Liver (tissue), 8 donors: ENCODE measurements at regions not wholly inside any gene's neighbourhood (a gene's known extent, or its start where the extent isn't known, plus 50 kb on each side); places are given as distances from the start of the nearest gene placed in this dataset.

Source experiments
- DNase-seq: peaks from one replicate; pipeline ENCODE4 v3.0.0-alpha.2; 2017; ENCODE audit warnings: low spot score
- H3K27ac ChIP-seq, 2 donors: one replicate each; pipeline ENCODE4 v1.7.0; 2013; ENCODE audit warnings: inconsistent platforms in 2 of 2, low read length in 2 of 2, control low read depth in 1 of 2, low read depth in 1 of 2, mild to moderate bottlenecking in 1 of 2
- H3K27me3 ChIP-seq, 4 donors: one replicate each; pipeline versions ENCODE4 v1.6.1 to v1.7.0; 2013; ENCODE audit warnings: low read length in 3 of 4, inconsistent platforms in 1 of 4, mild to moderate bottlenecking in 1 of 4, moderate library complexity in 1 of 4; ENCODE audit not compliant: control insufficient read depth in 4 of 4, insufficient read depth in 4 of 4
- H3K36me3 ChIP-seq, 4 donors: one replicate each; pipeline versions ENCODE4 v1.6.1 to v1.7.0; 2013; ENCODE audit warnings: low read length in 3 of 4, mild to moderate bottlenecking in 3 of 4, low read depth in 1 of 4, moderate library complexity in 1 of 4; ENCODE audit not compliant: control insufficient read depth in 4 of 4, insufficient read depth in 3 of 4
- H3K4me1 ChIP-seq, 4 donors: one replicate each; pipeline versions ENCODE4 v1.6.1 to v1.7.0; 2013; ENCODE audit warnings: low read length in 3 of 4, mild to moderate bottlenecking in 3 of 4, moderate library complexity in 1 of 4; ENCODE audit not compliant: control insufficient read depth in 4 of 4, insufficient read depth in 4 of 4
- H3K4me3 ChIP-seq, 3 donors: one replicate each; pipeline versions ENCODE4 v1.6.1 to v1.7.0; 2013; ENCODE audit warnings: low read length in 3 of 3, control low read depth in 1 of 3, low read depth in 1 of 3, mild to moderate bottlenecking in 1 of 3
- H3K9ac ChIP-seq, 2 donors: one replicate each; pipeline ENCODE4 v1.7.0; 2013; ENCODE audit warnings: low read length in 2 of 2, mild to moderate bottlenecking in 2 of 2, moderate library complexity in 2 of 2, control low read depth in 1 of 2, low read depth in 1 of 2
- H3K9me3 ChIP-seq, 4 donors: one replicate each; pipeline versions ENCODE4 v1.6.1 to v1.7.0; 2013; ENCODE audit warnings: low read length in 3 of 4; ENCODE audit not compliant: control insufficient read depth in 4 of 4
- ATF3 ChIP-seq: IDR thresholded peaks from 2 replicates; pipeline ENCODE4 v1.6.1; 2016; ENCODE audit warnings: antibody characterized with exemption
- CTCF ChIP-seq: fragments of 150-350 bp; IDR thresholded peaks from 2 replicates; pipeline ENCODE4 v1.5.1; 2017; ENCODE audit warnings: improper control_type of control experiment, low read depth, low read length; ENCODE audit not compliant: missing input control
- EGR1 ChIP-seq, 2 donors: IDR thresholded peaks; 2 replicates each; pipeline ENCODE4 v1.6.1; 2016 to 2018; ENCODE audit warnings: antibody characterized with exemption in 2 of 2, low read depth in 2 of 2
- FOXA2 ChIP-seq: IDR thresholded peaks from 2 replicates; pipeline ENCODE4 v1.6.1; 2016; ENCODE audit warnings: antibody characterized with exemption
- GABPA ChIP-seq, 2 donors: IDR thresholded peaks in 1 of 2; conservative IDR thresholded peaks in 1 of 2; 2 replicates each; pipeline ENCODE4 v1.6.1; 2016; ENCODE audit warnings: antibody characterized with exemption in 2 of 2, mild to moderate bottlenecking in 1 of 2, moderate library complexity in 1 of 2
- HNF4A ChIP-seq, 2 donors: conservative IDR thresholded peaks; 2 replicates each; pipeline ENCODE4 v1.6.1; 2016; ENCODE audit warnings: antibody characterized with exemption in 2 of 2, mild to moderate bottlenecking in 2 of 2
- HNF4G ChIP-seq: IDR thresholded peaks from 2 replicates; pipeline ENCODE4 v1.6.1; 2016; ENCODE audit warnings: antibody characterized with exemption
- JUND ChIP-seq, 2 donors: IDR thresholded peaks; 2 replicates each; pipeline ENCODE4 v1.6.1; 2016; ENCODE audit warnings: antibody characterized with exemption in 2 of 2
- MAX ChIP-seq: IDR thresholded peaks from 2 replicates; pipeline ENCODE4 v1.6.1; 2016; ENCODE audit warnings: antibody characterized with exemption
- NR2F2 ChIP-seq: IDR thresholded peaks from 2 replicates; pipeline ENCODE4 v1.6.1; 2016; ENCODE audit warnings: antibody characterized with exemption
- RAD21 ChIP-seq, 2 donors: IDR thresholded peaks; 2 replicates each; pipeline ENCODE4 v1.6.1; 2016; ENCODE audit warnings: antibody characterized with exemption in 2 of 2, mild to moderate bottlenecking in 2 of 2
- REST ChIP-seq: IDR thresholded peaks from 2 replicates; pipeline ENCODE4 v1.6.1; 2016; ENCODE audit warnings: antibody characterized with exemption, mild to moderate bottlenecking
- RXRA ChIP-seq, 2 donors: IDR thresholded peaks; 2 replicates each; pipeline ENCODE4 v1.6.1; 2017 to 2018; ENCODE audit warnings: antibody characterized with exemption in 2 of 2, mild to moderate bottlenecking in 1 of 2
- SP1 ChIP-seq: IDR thresholded peaks from 2 replicates; pipeline ENCODE4 v1.6.1; 2018; ENCODE audit warnings: antibody characterized with exemption, mild to moderate bottlenecking
- TAF1 ChIP-seq: conservative IDR thresholded peaks from 2 replicates; pipeline ENCODE4 v1.6.1; 2016; ENCODE audit warnings: antibody characterized with exemption, mild to moderate bottlenecking
- ZBTB33 ChIP-seq: IDR thresholded peaks from 2 replicates; pipeline ENCODE4 v1.6.1; 2016; ENCODE audit warnings: antibody characterized with exemption
- whole genome bisulfite sequencing: extraction: QIAGEN DNeasy Blood & Tissue Kit; methylation state at CpG from one replicate; pipeline ENCODE4 v1.1.7; 2013; 5-methylcytosine and 5-hydroxymethylcytosine counted together
- donor health status: healthy.
- donor health status: healthy.
- donor health status: healthy.
- donor health status: healthy.
- donor health status: healthy.

- no peak for DNase-seq
- Histone ChIP-seq H3K9me3 (peaks cover 0 to 4% (median 0%) of the 10 kb centered on the region in 4 donors), H3K4me1 (no peaks in the 10 kb centered on the region), H3K27me3 (no peaks in the 10 kb centered on the region), H3K4me3 (no peak overlapping the region), H3K36me3 (no peaks in the 10 kb centered on the region), H3K9ac (no peak overlapping the region), H3K27ac (no peak overlapping the region)
- 72% methylated on average over 2 of the region's 2 CpGs for WGBS
- TF ChIP-seq FOXA2: no peak
- TF ChIP-seq GABPA (IDR thresholded peaks at IDR 0.05 in 1 of 2, conservative IDR thresholded peaks at IDR 0.05 in 1 of 2): no peak
Measured at GRCh38 chr14:26217778-26218177, 380.1 kb downstream of the NOVA1 start.

GRCh38 chr14:26216786-26217185 is 381.0 kb downstream of the NOVA1 start:
- TF ChIP-seq HNF4A (conservative IDR thresholded peaks at IDR 0.05) (no peak), SP1 (no peak), EGR1 (IDR thresholded peaks at IDR 0.05; ENCODE audit: low read depth in 2 of 2) (no peak), ZBTB33 (no peak), CTCF (no peak), TAF1 (no peak), NR2F2 (no peak), ATF3 (no peak), HNF4G (no peak), JUND (IDR thresholded peaks at IDR 0.05) (no peak), GABPA (IDR thresholded peaks at IDR 0.05 in 1 of 2, conservative IDR thresholded peaks at IDR 0.05 in 1 of 2) (no peak), RAD21 (IDR thresholded peaks at IDR 0.05) (no peak), MAX (no peak), FOXA2 (no peak), REST (no peak), RXRA (IDR thresholded peaks at IDR 0.05) (no peak)

More at GRCh38 chr14:26216786-26217185, 381.0 kb downstream of the NOVA1 start:
- Histone ChIP-seq H3K9me3 (peaks cover 0 to 4% (median 0%) of the 10 kb centered on the region in 4 donors), H3K4me1 (no peaks in the 10 kb centered on the region), H3K27me3 (no peaks in the 10 kb centered on the region), H3K36me3 (no peaks in the 10 kb centered on the region), H3K9ac (no peak overlapping the region), H3K27ac (no peak overlapping the region), H3K4me3 (no peak overlapping the region)
- 71% methylated on average over 5 of the region's 5 CpGs for WGBS
- no peak for DNase-seq
